Skin epidermis (tissue), 12 donors: ENCODE measurements at regions not wholly inside any gene's neighbourhood (a gene's known extent, or its start where the extent isn't known, plus 50 kb on each side); places are given as distances from the start of the nearest gene placed in this dataset.
A peak's percentile ranks its signal among the peaks of the same experiment; 100 is the strongest.

Source experiments
- H3K27ac ChIP-seq, 21 experiments: fragments of 200-600 bp; sonication (generic) in 11 of 21; one replicate each; pipeline ENCODE4 v1.5.0; 2020; ENCODE audit warnings: mild to moderate bottlenecking in 3 of 21, inconsistent platforms in 2 of 21, moderate library complexity in 2 of 21
- H3K4me3 ChIP-seq, 7 experiments: fragments of 200-600 bp; sonication (generic) in 2 of 7; one replicate each; pipeline ENCODE4 v1.5.0; 2020; ENCODE audit warnings: inconsistent platforms in 2 of 7, mild to moderate bottlenecking in 2 of 7, moderate library complexity in 1 of 7

- no peak overlapping the region for H3K27ac ChIP-seq
- H3K4me3 ChIP-seq: no peak overlapping the region
Measured at GRCh38 chr17:71301063-71301462, 819.8 kb upstream of the SOX9 start.

DNA sequence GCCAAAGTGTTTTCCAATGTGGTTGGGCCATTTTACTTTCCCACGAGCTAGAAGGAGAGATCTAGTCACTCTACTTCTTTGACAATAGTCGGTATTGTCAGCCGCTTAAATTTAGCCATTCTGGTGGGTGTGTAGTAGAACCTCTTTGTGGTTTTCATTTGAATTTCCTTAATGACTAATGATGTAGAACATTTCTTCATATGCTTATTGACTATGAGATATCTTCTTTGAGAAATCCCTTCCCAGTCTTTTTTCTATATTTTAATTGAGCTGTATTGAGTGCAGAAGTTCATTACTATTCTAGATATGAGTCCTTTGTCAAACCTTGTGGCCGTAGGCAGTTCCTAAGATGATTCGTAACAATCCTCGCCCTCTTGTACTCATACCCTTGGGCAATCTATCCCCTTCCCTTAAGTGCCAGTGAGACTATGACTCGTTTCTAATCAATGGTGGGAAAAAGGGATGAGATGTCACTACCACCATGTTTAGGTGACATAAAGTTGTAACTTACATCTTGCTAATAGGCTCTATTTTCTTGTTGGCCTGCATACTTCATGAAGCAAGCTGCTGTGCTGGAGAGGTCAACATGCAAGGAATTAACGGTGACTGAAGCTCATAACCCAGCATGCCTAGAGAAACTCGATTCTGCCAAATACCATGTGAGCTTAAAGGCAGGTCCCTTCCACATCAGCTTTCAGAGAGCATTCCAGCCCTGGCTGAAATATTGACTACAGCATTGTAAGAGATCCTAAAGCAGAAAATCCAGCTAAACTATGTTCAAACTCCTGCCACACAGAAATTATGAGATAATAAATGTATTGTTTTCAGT lies 817.9 kb upstream of the SOX9 start:
- H3K27ac ChIP-seq: no peak overlapping the region
- H3K4me3 ChIP-seq: no peak overlapping the region

DNA sequence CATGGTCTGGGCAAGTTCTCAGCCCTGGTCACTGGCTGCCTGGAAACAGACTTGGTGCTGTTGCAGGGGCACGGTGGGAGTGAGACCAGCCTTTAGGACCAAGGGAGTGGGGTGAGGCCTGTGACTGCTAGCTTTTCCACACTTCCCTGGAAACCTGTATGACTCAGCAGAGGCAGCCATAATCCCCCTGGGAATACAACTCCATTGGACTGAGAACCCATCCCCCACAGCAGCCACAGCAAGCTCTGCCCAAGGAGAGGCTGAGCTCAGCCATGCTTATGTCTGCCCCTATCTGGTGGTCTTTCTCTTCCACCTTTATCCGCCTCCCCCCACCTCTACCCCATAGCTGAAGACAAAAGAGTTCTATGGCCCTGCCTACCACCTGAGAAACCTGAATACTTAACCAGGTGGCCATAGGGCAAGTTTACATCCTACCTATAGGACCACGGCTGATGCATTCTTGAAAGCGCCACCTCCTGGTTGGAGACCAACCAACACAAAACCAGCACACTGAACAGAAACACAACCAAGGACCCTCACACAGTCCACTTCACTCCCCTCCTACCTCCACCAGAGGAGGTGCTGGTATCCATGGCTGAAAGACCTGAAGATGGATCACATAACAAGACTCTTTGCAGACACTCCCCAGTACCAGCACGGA lies 816.2 kb upstream of the SOX9 start:
- no peak overlapping the region for H3K27ac ChIP-seq

GRCh38 chr17:71313866-71314265 lies 807.0 kb upstream of the SOX9 start:
- H3K4me3 ChIP-seq: no peak overlapping the region

More for the DNA sequence above, 816.2 kb upstream of the SOX9 start:
- no peak overlapping the region for H3K4me3 ChIP-seq

GRCh38 chr17:71315568-71315967 lies 805.3 kb upstream of the SOX9 start:
- Histone ChIP-seq H3K27ac (peak overlapping the region in 1 of 21 experiments; percentile 59), H3K4me3 (no peak overlapping the region)

More at GRCh38 chr17:71313866-71314265, 807.0 kb upstream of the SOX9 start:
- no peak overlapping the region for H3K27ac ChIP-seq

- Histone ChIP-seq H3K4me3 (no peak overlapping the region), H3K27ac (peak overlapping the region in 1 of 21 experiments; percentile 57)
Measured at GRCh38 chr17:71316176-71316897, 804.5 kb upstream of the SOX9 start.

GRCh38 chr17:71320009-71320796 lies 800.6 kb upstream of the SOX9 start:
- Histone ChIP-seq H3K4me3 (no peak overlapping the region), H3K27ac (no peak overlapping the region)

GRCh38 chr17:71325117-71325516 lies 795.7 kb upstream of the SOX9 start:
- Histone ChIP-seq H3K4me3 (no peak overlapping the region), H3K27ac (no peak overlapping the region)

GRCh38 chr17:71325886-71326285 lies 794.9 kb upstream of the SOX9 start:
- Histone ChIP-seq H3K27ac (no peak overlapping the region), H3K4me3 (no peak overlapping the region)

- Histone ChIP-seq H3K4me3 (no peak overlapping the region), H3K27ac (peak overlapping the region in 2 of 21 experiments; percentile 12 to 41)
Measured at GRCh38 chr17:71327376-71328059, 793.3 kb upstream of the SOX9 start.

- H3K27ac ChIP-seq: no peak overlapping the region
- no peak overlapping the region for H3K4me3 ChIP-seq
Measured at GRCh38 chr17:71329310-71330098, 791.3 kb upstream of the SOX9 start.

DNA sequence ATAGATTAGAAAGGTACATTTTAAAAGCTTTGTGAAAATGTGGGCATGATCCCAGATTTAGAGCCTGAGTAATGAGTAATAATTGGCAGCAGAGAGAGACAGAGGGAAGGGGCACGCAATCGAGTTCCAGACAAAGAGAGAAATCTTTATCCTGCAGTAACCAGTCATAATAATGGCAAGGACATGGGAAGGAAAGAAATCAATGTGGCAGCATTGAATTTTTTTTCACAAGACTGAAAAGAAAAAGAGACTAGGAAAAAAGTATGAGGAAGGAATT lies 790.8 kb upstream of the SOX9 start:
- Histone ChIP-seq H3K4me3 (no peak overlapping the region), H3K27ac (no peak overlapping the region)

GRCh38 chr17:71331754-71332325 lies 789.0 kb upstream of the SOX9 start:
- Histone ChIP-seq H3K27ac (no peak overlapping the region), H3K4me3 (no peak overlapping the region)

DNA sequence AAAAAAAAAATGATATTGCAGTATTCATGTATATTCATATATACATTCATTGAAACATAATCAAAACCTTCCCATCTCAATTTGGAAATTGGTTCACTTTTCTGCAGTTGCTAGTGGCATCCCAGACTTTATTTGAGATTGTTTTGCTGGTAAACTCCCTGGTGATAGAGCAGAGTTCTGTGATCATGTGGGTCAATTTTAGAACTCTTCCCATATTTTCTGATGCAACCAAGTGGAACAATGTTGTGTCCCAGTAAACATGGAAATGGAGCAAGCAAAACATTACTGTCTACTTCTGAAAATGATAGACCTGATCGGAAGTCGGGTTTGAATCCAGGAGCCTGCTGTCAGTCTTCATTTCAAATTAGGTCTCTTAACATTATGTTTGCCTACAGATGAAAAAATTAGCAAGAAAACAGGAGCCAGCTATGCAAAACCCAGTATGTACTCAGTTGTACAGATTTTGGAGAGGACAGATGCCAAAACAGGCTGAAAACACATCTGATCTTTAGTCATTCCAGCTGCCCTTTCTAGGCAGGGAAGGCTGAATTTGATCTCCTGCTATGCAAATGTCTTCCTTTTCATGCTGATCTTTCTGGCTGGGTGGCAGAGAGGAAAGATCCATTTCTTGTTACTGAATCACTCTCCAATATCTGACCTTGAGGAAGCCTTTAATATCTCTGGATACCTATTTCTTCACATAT lies 786.6 kb upstream of the SOX9 start:
- peak overlapping the region in 5 of 21 experiments; percentile 6 to 64 (median 43) for H3K27ac ChIP-seq
- H3K4me3 ChIP-seq: no peak overlapping the region

DNA sequence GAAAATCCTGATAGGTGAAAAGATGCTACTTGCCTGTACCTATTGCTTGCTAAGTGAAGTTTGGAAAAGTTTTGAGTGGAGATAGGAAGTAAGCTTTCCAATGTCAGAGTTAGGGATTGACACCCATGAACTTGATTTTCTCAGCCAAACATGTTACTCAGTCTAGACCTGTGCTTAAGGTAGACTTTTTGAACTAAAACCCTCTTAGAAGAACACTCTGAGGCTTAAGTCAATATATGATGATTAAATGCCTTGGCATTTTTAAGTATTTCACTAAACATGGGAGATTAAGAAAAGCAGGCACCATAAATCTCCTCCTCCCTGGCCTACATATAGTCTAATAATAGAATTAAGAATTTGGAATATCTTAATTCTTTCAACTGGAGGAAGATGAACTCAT lies 785.6 kb upstream of the SOX9 start:
- peak overlapping the region in 1 of 21 experiments; percentile 25 for H3K27ac ChIP-seq
- no peak overlapping the region for H3K4me3 ChIP-seq

DNA sequence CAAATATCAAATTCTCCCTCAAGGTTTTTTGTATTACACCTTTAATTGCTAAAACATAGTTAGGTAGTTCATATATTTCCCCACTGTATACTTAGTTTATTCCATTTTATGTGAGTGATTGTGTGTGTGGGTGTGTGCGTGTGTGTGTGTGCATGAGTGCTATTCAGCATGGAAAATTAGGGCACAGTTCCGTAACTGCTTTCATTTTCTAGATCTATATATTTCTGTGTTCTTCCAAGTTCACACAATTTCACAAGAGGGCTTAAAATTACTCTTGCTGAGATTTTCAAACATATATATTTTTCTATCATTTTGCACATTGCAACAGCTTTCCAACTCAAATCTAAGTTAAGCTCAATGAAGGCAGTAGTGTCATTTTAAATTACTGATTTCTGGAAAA lies 782.9 kb upstream of the SOX9 start:
- peak overlapping the region in 1 of 7 experiments; percentile 9 for H3K4me3 ChIP-seq
- no peak overlapping the region for H3K27ac ChIP-seq

DNA sequence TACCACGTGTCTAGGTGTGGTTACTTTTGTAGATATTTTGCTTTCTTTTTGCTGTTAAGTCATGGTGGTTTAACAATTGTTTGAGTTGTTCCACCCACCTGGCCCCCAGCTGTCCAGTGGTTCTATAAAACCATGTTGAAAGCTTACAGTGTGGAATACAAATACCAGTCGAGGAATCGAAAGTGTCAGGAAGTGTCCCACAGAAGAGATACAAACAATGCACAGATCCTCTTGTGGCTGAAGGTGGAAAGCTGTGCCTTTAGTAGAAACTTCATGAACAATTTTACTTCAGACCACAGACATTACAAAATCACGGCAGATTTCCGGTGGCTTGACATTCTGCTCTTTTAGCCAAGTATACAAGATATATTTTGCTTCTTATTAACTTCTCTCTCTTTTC lies 782.4 kb upstream of the SOX9 start:
- Histone ChIP-seq H3K27ac (no peak overlapping the region), H3K4me3 (peak overlapping the region in 1 of 7 experiments; percentile 9)

- H3K27ac ChIP-seq: no peak overlapping the region
- H3K4me3 ChIP-seq: no peak overlapping the region
Measured at GRCh38 chr17:71339206-71339605, 781.6 kb upstream of the SOX9 start.
